HG03342 (cell line): ENCODE measurements at regions not wholly inside any gene's neighbourhood (a gene's known extent, or its start where the extent isn't known, plus 50 kb on each side); places are given as distances from the start of the nearest gene placed in this dataset.
"Not testable (repeated sequence)": the region's sequence is repeated elsewhere in the genome, so short reads cannot be mapped to it uniquely, and the experiment has no call there.

Source experiments
- ATAC-seq: cut with Tn5 transposase; IDR thresholded peaks from one replicate; pipeline ENCODE4 v1.9.1; 2021; ENCODE audit warnings: mild to moderate bottlenecking, moderate library complexity; ENCODE audit not compliant: unreplicated experiment

GRCh38 chr2:200100027-200100426, 144.6 kb downstream of the MAIP1 start:
- ATAC-seq = no peak

GRCh38 chr2:200101922-200102321, 146.5 kb downstream of the MAIP1 start:
- ATAC-seq = no peak

DNA sequence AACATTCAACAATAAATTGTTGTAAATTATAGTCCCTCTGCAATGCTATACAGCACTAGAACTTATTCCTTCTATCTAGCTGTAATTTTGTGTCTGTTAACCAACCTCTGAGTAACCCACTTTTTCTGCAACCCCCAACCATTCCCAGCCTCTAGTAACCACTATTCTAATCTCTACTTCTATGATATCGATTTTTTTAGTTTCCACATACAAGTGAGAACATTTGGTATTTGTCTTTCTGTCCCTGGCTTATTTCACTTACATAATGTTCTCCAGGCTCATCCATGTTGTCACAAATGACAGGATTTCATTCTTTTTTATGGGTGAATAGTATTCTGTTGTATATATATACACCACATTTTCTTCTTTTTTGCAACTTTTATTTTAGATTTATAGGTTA, 147.6 kb downstream of the MAIP1 start:
- no peak for ATAC-seq

DNA sequence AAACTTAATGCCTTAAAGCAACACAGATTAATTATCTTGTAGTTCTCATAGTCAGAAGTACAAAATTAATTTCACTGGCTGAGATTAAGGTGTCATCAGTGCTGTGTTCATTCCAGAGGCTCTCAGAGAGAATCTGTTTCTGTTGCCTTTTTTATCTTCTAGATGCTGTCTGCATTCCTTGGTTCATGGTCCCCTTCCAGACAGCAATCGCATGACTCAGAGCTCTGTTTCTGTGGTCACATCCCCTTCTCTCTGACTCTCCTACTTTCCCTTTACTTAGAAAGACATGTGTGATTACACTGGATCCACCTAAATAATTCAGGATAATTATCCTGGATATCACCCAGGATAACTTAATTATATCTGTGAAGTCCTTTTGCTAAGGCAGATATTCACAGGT, 148.6 kb downstream of the MAIP1 start:
- ATAC-seq = no peak

DNA sequence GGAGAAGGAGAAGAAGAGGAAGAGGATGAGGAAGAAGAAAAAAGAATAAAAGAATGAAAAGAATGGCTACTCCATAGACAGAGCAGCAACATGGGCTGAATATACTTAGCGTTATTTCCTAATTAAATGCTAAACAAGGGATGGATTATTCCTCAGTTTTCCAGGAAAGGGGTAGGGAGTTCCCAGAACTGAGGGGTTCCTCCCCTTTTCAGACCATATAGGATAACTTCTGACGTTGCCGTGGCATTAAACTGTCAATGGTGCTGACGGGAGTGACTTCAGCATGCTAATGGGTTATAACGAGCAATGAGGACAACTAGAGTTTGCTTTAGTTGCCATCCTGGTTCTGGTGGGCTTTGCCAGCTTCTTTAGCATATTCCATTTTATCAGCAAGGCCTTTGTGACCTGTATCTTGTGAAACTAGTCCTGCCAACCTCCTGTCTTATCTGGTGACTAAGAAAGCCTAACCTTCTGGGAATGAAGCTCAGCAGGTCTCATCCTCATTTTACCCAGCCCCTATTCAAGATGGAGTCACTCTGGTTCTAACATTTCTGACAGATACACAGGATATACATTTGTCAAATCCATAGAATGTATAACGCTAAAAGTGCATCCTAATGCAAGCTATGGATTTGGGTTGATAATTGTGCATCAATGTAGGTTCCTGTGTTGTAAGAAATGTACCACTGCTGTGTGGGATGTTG, 152.3 kb downstream of the MAIP1 start:
- no peak for ATAC-seq

- no peak for ATAC-seq
Measured at GRCh38 chr2:200109421-200109820, 154.0 kb downstream of the MAIP1 start.

DNA sequence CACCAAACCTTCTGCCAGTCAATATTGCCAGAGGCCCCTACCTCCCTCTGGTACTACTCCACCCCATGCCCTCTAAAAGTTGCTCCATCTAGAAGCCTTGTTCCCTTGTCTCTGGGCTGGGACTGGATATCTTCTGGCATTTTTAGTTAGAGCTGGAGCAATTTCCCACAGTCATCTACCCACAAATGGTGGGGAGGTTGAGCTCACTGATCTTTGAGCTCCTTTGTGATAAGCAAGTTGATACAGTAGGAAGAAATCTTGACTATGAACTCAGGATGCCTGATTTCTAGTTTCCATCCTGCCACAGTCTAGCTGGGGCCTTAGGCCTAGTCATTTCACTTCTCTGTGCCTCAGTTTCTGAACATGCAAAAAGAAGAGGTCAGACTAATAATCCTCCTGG, 155.0 kb downstream of the MAIP1 start:
- ATAC-seq = no peak

DNA sequence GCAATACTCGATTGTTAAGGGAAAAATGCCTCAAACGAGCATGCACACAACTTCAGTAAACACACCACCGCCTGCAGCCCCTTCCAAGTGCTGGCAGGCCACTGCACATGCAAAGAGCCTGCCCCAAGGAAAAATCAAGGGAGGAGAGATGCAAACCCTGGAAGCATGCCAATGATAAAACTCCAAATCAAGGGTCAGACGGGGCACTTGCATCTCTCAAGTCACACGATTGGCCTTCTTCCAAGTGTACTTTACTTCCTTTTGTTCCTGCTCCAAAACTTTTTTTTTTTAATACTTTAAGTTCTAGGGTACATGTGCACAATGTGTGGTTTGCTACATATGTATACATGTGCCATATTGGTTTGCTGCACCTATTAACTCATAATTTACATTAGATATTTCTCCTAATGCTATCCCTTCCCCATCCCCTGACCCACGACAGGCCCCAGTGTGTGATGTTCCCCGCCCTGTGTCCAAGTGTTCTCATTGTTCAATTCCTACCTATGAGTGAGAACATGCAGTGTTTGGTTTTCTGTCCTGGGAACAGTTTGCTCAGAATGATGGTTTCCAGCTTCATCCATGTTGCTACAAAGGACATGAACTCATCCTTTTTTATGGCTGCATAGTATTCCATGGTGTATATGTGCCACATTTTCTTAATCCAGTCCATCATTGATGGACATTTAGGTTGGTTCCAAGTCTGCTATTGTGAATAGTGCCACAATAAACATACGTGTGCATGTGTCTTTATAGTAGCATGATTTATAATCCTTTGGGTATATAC, 157.8 kb downstream of the MAIP1 start:
- not testable (repeated sequence) for ATAC-seq

DNA sequence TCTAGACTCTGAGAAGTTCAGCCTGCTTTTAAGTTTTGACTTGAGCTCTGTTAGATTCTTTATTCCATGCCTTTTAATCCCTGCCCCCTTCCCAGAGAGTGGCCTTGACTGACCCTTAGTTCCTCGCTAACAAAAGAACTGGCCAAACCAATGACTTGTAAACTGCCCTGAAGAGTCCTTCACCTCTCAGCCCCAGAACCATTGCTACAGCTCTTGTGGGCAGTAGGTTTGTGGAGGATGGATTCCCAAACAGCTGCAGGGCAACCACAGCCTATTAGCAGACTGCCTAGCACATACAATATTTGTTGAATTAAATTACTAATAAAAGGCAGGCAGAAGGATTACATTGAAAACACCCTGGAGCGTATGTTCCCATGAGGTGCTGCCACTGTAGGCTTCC, 163.9 kb downstream of the MAIP1 start:
- ATAC-seq = no peak

DNA sequence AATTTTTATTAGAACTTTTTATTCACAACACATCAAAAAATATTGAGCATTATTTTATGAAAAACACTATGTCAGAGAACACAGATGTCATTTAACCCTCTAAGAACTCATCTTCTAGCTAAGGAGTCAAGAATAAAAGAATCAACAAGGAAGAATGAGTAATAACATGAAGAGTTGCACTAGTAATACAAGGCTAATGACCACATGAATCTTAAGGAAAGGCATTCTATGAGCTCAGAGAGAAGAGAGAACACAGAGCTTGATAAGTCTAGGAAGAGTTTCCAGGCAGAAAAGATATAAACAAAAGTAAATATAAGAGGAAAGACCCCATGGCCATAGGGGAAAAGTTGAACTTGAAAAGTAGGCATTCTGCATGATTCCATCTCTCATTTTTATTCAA, 166.5 kb downstream of the MAIP1 start:
- ATAC-seq = no peak

- no peak for ATAC-seq
Measured at GRCh38 chr2:200122683-200123082, 167.3 kb downstream of the MAIP1 start.

GRCh38 chr2:200124665-200125368, 169.4 kb downstream of the MAIP1 start:
- not testable (repeated sequence) for ATAC-seq

DNA sequence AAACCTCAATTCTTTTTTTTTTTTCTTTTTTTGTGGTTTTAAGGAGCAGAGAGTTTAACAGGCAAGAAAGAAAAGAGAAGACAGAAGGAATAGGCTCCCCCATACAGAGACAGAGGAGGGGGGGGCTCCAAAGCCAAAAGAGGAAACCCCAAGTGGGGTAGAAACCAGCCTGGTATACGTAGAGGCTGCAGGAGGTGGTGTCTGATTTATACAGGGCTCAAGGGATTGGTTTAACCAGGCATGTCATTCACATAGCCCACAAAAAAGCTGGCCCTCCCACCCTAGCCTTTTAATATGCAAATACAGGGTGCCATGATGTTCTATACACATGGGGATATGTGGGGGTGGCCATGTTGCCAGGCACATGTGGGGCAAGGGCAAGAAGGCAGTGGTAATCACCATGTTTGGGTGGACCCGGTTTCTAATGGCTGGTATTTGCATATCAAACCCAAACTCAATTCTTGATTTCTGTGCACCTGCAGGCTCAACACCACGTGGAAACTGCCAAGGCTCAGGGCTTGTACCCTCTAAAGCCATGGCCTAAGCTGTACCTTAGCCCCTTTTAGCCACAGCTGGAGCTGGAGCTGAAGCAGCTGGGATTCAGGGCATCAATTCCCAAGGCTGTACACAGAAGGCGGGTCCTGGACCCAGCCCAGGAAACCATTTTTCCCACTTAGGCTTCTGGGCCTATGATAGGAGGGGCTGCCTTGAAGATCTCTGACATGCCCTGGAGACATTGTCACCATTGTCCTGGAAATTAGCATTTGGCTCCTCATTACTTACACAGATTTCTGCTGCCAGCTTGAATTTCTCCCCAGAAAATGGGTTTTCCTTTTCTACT, 170.3 kb downstream of the MAIP1 start:
- no peak for ATAC-seq

- not testable (repeated sequence) for ATAC-seq
Measured at GRCh38 chr2:200126285-200126670, 170.9 kb downstream of the MAIP1 start.

DNA sequence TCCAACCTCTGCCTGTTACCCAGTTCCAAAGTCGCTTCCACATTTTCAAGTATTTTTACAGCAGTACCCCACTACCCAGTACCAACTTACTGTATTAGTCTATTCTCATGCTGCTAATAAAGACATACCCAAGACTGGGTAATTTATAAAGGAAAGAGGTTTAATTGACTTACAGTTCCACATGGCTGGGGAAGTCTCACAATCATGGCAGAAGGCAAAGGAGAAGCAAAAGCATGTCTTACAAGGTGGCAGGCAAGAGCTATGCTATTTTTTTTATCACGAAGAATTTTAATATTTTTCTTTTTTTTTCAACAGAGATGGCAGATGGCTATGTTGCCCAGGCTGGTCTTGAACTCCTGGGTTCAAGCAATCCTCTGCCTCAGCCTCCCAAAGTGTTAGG, 171.3 kb downstream of the MAIP1 start:
- not testable (repeated sequence) for ATAC-seq

- no peak for ATAC-seq
Measured at GRCh38 chr2:200127848-200128247, 172.5 kb downstream of the MAIP1 start.

GRCh38 chr2:200128296-200128695, 172.9 kb downstream of the MAIP1 start:
- no peak for ATAC-seq

DNA sequence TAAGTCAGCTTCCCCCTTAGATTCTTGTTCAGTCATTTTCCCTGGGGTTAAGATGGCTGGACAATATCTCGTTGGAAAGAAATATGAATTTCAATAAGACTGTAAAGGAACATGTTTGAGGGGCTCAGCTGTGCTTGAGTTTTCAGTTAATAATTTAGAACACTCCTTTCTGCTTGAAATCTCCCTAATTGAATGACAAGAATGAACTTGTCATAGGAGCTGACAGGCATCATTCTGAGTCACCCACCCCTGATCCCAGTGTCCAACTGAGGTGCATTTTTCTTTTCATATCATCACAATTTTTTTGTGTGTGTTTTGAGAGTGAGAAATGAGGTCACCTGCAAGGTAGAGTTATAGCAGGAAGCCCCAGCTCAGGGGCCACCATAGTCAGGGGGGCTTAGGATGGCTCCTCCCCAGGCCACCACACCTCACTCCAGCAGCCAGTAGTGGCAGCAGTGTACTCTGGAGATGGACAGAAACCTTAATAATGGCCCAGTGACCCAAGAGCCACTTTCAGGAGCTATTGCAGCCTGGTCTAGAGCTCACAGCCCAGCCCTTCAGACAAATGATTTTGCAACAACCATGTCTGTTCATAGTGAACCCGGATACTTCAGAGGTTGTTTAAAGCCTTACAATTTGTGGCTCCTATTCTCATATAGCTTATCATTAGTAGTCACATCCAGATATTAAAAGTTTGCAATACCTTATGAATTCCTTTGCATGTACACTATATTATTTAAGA, 174.5 kb downstream of the MAIP1 start:
- no peak for ATAC-seq

GRCh38 chr2:200130762-200131166, 175.4 kb downstream of the MAIP1 start:
- no peak for ATAC-seq

DNA sequence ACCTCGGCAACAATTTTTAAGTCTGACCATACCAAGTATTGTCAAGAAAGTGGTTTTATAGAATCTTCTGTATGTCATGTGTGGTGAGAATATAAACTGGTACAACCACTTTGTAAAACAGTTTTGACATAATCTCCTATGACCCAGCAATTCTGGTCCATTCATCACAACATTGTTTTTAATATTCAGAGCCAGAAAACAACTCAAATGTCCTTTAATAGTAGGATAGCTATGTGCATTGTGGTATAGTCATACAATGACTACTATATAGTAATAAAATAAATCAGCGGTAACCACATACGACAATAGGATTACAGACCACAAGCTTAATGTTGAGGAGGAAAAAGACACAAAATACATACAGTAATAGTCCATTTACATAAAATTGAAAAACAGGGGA, 175.2 kb upstream of the SPATS2L start:
- no peak for ATAC-seq
